GM19452 (cell line): ENCODE measurements at regions not wholly inside any gene's neighbourhood (a gene's known extent, or its start where the extent isn't known, plus 50 kb on each side); places are given as distances from the start of the nearest gene placed in this dataset.
"Not testable (repeated sequence)": the region's sequence is repeated elsewhere in the genome, so short reads cannot be mapped to it uniquely, and the experiment has no call there.

Experiments used
- ATAC-seq: cut with Tn5 transposase; IDR thresholded peaks from one replicate; pipeline ENCODE4 v1.9.1; 2021; ENCODE audit not compliant: unreplicated experiment

- no peak for ATAC-seq
Measured at GRCh38 chr5:103896593-103896992, 334.0 kb upstream of the NUDT12 start.

- ATAC-seq, result no peak
Measured at GRCh38 chr5:103895738-103896137, 333.1 kb upstream of the NUDT12 start.

GRCh38 chr5:103894882-103895281 is 332.3 kb upstream of the NUDT12 start:
- no peak for ATAC-seq

GRCh38 chr5:103891151-103891550 is 328.6 kb upstream of the NUDT12 start:
- no peak for ATAC-seq

- ATAC-seq, result no peak
Measured at GRCh38 chr5:103890313-103890712, 327.7 kb upstream of the NUDT12 start.

GRCh38 chr5:103889500-103890209 is 327.1 kb upstream of the NUDT12 start:
- ATAC-seq, result no peak

- ATAC-seq, result no peak
Measured at GRCh38 chr5:103886826-103887225, 324.2 kb upstream of the NUDT12 start.

- ATAC-seq, result no peak
Measured at GRCh38 chr5:103883143-103883542, 320.6 kb upstream of the NUDT12 start.

- no peak for ATAC-seq
Measured at GRCh38 chr5:103881560-103881959, 319.0 kb upstream of the NUDT12 start.

GRCh38 chr5:103867857-103868598 is 305.4 kb upstream of the NUDT12 start:
- ATAC-seq, result no peak

GRCh38 chr5:103866169-103866568 is 303.6 kb upstream of the NUDT12 start:
- ATAC-seq, result no peak

- no peak for ATAC-seq
Measured at GRCh38 chr5:103862398-103862797, 299.8 kb upstream of the NUDT12 start.

- ATAC-seq, result no peak
Measured at GRCh38 chr5:103860327-103860726, 297.7 kb upstream of the NUDT12 start.

GRCh38 chr5:103858367-103858766 is 295.8 kb upstream of the NUDT12 start:
- not testable (repeated sequence) for ATAC-seq

GRCh38 chr5:103851091-103851490 is 288.5 kb upstream of the NUDT12 start:
- no peak for ATAC-seq

- ATAC-seq, result no peak
Measured at GRCh38 chr5:103849934-103850333, 287.3 kb upstream of the NUDT12 start.

GRCh38 chr5:103847060-103847459 is 284.5 kb upstream of the NUDT12 start:
- ATAC-seq, result no peak

GRCh38 chr5:103842936-103843335 is 280.3 kb upstream of the NUDT12 start:
- no peak for ATAC-seq

GRCh38 chr5:103840600-103840999 is 278.0 kb upstream of the NUDT12 start:
- no peak for ATAC-seq

- no peak for ATAC-seq
Measured at GRCh38 chr5:103834216-103834615, 271.6 kb upstream of the NUDT12 start.

GRCh38 chr5:103829585-103829984 is 267.0 kb upstream of the NUDT12 start:
- no peak for ATAC-seq

GRCh38 chr5:103827976-103828375 is 265.4 kb upstream of the NUDT12 start:
- ATAC-seq, result no peak

GRCh38 chr5:103821361-103821760 is 258.8 kb upstream of the NUDT12 start:
- no peak for ATAC-seq
